NT2/D1 (cell line): ENCODE measurements at regions not wholly inside any gene's neighbourhood (a gene's known extent, or its start where the extent isn't known, plus 50 kb on each side); places are given as distances from the start of the nearest gene placed in this dataset.

ENCODE experiments used
- SUZ12 ChIP-seq: IDR thresholded peaks from 2 replicates; pipeline ENCODE4 v1.6.1; 2011; ENCODE audit not compliant: insufficient read length, insufficient read depth; ENCODE audit errors: extremely low read depth
- YY1 ChIP-seq: IDR thresholded peaks from 2 replicates; pipeline ENCODE4 v1.6.1; 2011; ENCODE audit not compliant: insufficient read length, insufficient read depth
- ZNF274 ChIP-seq: IDR thresholded peaks from 2 replicates; pipeline ENCODE4 v1.6.1; 2011; ENCODE audit warnings: mild to moderate bottlenecking, low read depth, low read length

- no peak for TF ChIP-seq ZNF274
- no peak for TF ChIP-seq YY1
- TF ChIP-seq SUZ12: no peak
These were observed 908.0 kb upstream of the ROBO1 start for GRCh38 chr3:80675790-80676189.
